NT2/D1 (cell line): ENCODE measurements at regions not wholly inside any gene's neighbourhood (a gene's known extent, or its start where the extent isn't known, plus 50 kb on each side); places are given as distances from the start of the nearest gene placed in this dataset.
"Not testable (repeated sequence)": the region's sequence is repeated elsewhere in the genome, so short reads cannot be mapped to it uniquely, and the experiment has no call there.

ENCODE experiments used
- DNase-seq: peaks from one replicate; pipeline ENCODE4 v3.0.0-alpha.2; 2011; ENCODE audit warnings: low read depth, low spot score
- H3K27me3 ChIP-seq: 2 replicates; pipeline ENCODE4 v1.6.0; 2011; ENCODE audit warnings: mild to moderate bottlenecking; ENCODE audit not compliant: insufficient read length, insufficient read depth
- H3K36me3 ChIP-seq: 2 replicates; pipeline ENCODE4 v1.6.1; 2011; ENCODE audit warnings: mild to moderate bottlenecking, low read length, mixed read lengths; ENCODE audit not compliant: insufficient read depth, insufficient read length
- H3K4me1 ChIP-seq: 2 replicates; pipeline ENCODE4 v1.5.1; 2011; ENCODE audit not compliant: insufficient read depth, insufficient read length
- H3K4me3 ChIP-seq: 2 replicates; pipeline ENCODE4 v1.5.1; 2011; ENCODE audit warnings: low read depth; ENCODE audit not compliant: insufficient read length
- H3K9ac ChIP-seq: 2 replicates; pipeline ENCODE4 v1.6.0; 2011; ENCODE audit warnings: low read depth; ENCODE audit not compliant: insufficient read length
- H3K9me3 ChIP-seq: 2 replicates; pipeline ENCODE4 v1.5.1; 2011; ENCODE audit warnings: mild to moderate bottlenecking, low read length; ENCODE audit not compliant: insufficient read depth
- SUZ12 ChIP-seq: IDR thresholded peaks from 2 replicates; pipeline ENCODE4 v1.6.1; 2011; ENCODE audit not compliant: insufficient read length, insufficient read depth; ENCODE audit errors: extremely low read depth
- YY1 ChIP-seq: IDR thresholded peaks from 2 replicates; pipeline ENCODE4 v1.6.1; 2011; ENCODE audit not compliant: insufficient read length, insufficient read depth
- ZNF274 ChIP-seq: IDR thresholded peaks from 2 replicates; pipeline ENCODE4 v1.6.1; 2011; ENCODE audit warnings: mild to moderate bottlenecking, low read depth, low read length

DNA sequence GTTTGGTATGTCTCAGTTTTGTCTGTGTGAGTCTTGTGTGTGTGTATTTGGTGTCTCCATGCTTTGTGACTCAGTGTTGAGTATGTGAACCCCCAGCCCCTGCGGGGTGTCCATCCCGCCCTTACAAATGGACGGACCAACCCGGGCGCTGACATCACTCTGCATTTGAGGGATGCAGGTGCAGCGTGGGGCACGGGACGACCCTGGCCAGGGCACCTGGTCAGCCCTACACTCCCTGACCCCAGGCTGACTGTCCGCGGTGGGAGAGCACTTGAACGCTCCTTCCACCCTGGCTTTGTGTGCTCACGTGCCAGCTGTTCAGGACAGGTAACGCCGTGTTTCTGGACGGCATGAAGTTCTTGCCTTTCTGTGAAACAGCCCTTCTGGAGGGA lies 369.0 kb downstream of the BRD1 start:
- H3K36me3 ChIP-seq, result no peaks in the 10 kb centered on the region
- H3K4me3 ChIP-seq, result no peak overlapping the region
- H3K4me1 ChIP-seq, result no peaks in the 10 kb centered on the region
- H3K9ac ChIP-seq, result no peak overlapping the region
- no peak for TF ChIP-seq SUZ12
- no peak for TF ChIP-seq ZNF274
- no peak for TF ChIP-seq YY1
- no peak for DNase-seq
- no peaks in the 10 kb centered on the region for H3K27me3 ChIP-seq
- no peaks in the 10 kb centered on the region for H3K9me3 ChIP-seq

DNA sequence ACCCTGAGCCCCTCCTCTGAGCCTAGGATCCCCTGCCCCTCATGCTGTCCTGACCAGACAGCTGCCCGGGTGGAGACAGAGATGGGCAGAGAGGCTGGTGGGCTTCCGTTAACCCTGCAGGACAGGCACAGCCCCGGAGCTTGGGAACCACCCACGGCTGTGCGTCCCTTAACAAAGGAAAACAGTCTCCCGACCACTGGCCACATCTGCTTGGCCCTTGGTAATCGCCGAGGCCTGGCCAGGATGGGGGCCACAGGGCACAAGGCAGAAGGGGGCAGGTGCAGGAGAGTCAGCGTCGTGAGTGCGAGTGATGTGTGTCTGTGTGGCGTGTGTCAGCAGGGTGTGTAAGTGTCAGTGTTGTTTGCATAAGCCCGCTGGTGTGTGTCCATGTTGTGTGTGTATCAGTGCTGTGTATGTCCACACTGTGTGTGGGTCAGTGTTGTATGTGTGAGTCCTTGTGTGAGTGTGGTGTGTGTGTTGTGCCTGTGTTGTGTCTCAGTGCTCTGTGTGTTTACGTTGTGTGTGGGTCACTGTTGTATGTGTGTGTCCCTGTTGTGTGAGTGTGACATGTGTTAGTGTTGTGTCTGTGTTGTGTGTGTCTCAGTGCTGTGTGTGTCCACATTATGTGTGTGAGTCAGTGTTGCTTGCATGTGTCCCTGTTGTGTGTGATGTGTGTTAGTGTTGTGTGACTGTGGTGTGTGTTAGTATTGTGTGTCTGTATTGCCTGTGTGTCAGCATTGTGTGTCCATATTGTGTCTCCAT lies 369.5 kb downstream of the BRD1 start:
- Histone ChIP-seq H3K9ac (no peak overlapping the region), H3K9me3 (no peaks in the 10 kb centered on the region), H3K4me1 (no peaks in the 10 kb centered on the region), H3K4me3 (no peak overlapping the region), H3K36me3 (no peaks in the 10 kb centered on the region), H3K27me3 (no peaks in the 10 kb centered on the region)
- no peak for TF ChIP-seq ZNF274
- TF ChIP-seq SUZ12, result no peak
- TF ChIP-seq YY1, result no peak
- no peak for DNase-seq

DNA sequence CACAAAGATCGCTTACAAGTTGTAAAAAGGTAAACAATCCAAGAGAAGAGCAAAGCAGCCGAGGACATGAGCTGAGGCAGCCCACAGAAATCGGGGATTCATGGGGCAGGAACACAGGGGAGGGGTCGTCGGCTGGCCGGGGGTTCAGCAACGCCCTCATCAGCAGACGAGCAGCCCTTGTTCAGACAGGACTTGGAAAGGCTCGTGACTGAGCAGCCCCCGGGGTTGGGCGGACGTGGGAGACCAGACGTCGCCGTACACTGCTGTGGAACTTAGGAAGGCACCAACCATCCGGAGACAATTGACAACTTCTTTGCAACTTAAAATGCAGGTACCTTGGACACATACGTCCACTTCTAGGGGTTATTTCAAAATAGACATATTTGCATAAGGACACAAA lies 370.5 kb downstream of the BRD1 start:
- no peaks in the 10 kb centered on the region for H3K27me3 ChIP-seq
- DNase-seq, result no peak
- H3K9me3 ChIP-seq, result no peaks in the 10 kb centered on the region
- no peaks in the 10 kb centered on the region for H3K36me3 ChIP-seq
- H3K4me3 ChIP-seq, result no peak overlapping the region
- no peak overlapping the region for H3K9ac ChIP-seq
- no peak for TF ChIP-seq YY1
- no peak for TF ChIP-seq SUZ12
- no peak for TF ChIP-seq ZNF274
- H3K4me1 ChIP-seq, result no peaks in the 10 kb centered on the region

DNA sequence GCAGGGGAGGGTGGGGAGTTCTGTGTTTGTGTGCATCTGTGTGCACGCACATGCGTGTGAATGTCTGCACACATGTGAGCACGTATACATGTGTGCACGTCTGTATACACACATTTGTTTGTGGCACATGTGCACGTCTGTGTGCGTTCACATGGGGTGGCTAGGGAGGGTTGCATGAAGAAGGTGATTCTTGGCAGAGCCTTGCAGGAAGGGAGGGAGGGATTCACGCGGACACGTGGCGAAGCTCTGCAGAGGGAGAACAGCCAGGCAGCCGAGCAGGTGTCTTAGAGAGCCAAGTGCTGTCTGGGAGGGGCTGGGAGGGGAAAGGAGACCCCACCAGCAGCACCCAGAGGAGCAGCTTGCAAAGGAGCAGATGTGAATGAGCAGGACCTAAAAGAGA lies 372.1 kb downstream of the BRD1 start:
- Histone ChIP-seq H3K4me3 (no peak overlapping the region), H3K27me3 (peaks cover 3% of the 10 kb centered on the region), H3K36me3 (no peaks in the 10 kb centered on the region), H3K9ac (no peak overlapping the region), H3K4me1 (peaks cover 7% of the 10 kb centered on the region), H3K9me3 (no peaks in the 10 kb centered on the region)
- TF ChIP-seq ZNF274 (no peak), SUZ12 (no peak), YY1 (no peak)
- DNase-seq, result no peak

DNA sequence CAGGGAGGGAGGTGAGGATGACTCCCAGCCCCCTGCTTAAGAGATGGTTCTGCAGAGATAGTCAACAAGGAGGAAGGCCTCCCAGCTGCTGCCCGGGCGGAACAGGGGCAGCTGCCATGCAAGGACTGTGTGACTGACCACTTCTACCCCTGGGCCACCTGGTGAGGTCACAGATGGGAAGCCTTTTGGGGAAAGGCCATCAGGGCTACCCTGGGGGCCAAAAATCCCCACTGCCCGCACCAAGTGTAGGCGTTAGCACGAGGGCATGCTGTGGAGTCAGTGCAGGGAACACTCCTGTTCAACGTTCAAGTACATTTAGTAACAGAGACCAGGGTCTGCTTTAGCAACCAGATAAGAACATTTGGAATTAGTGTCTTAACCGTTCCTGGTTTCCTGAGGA lies 372.9 kb downstream of the BRD1 start:
- peaks cover 7% of the 10 kb centered on the region for H3K4me1 ChIP-seq
- no peak for TF ChIP-seq ZNF274
- no peak for TF ChIP-seq SUZ12
- no peak for TF ChIP-seq YY1
- no peak for DNase-seq
- no peaks in the 10 kb centered on the region for H3K9me3 ChIP-seq
- H3K36me3 ChIP-seq, result no peaks in the 10 kb centered on the region
- no peak overlapping the region for H3K9ac ChIP-seq
- no peak overlapping the region for H3K4me3 ChIP-seq
- H3K27me3 ChIP-seq, result peaks cover 3% of the 10 kb centered on the region

DNA sequence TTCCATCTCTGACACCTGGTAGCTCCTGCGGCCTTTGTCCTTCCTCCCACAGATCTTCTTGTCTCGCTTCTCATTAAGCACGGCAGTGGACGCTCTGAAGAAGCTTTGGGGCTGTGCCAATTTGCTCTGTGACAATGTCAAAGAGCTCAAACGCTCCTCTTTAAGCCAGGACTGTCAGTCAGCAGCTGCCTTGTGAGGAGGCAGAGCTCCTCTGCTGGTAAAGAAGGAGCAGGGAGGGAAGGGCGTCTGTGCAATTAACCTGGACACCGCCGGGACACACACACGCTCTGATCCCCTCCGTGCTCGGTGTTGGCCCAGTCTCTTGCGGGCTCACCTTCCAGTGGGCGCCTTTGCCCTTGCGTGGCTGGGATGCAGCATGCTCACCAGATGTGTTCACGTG lies 373.9 kb downstream of the BRD1 start:
- DNase-seq, result no peak
- Histone ChIP-seq H3K4me1 (peaks cover 13% of the 10 kb centered on the region), H3K36me3 (no peaks in the 10 kb centered on the region), H3K9me3 (no peaks in the 10 kb centered on the region), H3K27me3 (peaks cover 8% of the 10 kb centered on the region), H3K9ac (no peak overlapping the region), H3K4me3 (no peak overlapping the region)
- TF ChIP-seq SUZ12, result no peak
- no peak for TF ChIP-seq YY1
- no peak for TF ChIP-seq ZNF274

DNA sequence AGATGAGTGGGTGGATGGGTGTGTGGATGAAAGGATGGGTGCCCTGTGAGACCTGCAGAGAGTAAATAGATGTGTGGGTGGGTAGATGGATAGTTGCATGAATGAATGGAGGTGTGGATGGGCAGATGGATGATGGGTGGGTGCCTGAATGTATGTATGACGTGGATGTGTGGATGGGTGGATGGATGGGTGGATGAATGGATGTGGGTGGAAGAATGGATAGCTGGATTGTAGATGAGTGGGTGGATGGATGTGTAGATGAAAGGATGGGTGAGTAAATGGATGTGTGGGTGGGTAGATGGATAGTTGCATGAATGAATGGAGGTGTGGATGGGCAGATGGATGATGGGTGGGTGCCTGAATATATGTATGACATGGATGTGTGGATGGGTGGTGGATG lies 374.7 kb downstream of the BRD1 start:
- not testable (repeated sequence) for H3K4me3 ChIP-seq, H3K9me3 ChIP-seq, H3K9ac ChIP-seq, H3K27me3 ChIP-seq, DNase-seq, H3K36me3 ChIP-seq
- H3K4me1 ChIP-seq, result peaks cover 15% of the 10 kb centered on the region

DNA sequence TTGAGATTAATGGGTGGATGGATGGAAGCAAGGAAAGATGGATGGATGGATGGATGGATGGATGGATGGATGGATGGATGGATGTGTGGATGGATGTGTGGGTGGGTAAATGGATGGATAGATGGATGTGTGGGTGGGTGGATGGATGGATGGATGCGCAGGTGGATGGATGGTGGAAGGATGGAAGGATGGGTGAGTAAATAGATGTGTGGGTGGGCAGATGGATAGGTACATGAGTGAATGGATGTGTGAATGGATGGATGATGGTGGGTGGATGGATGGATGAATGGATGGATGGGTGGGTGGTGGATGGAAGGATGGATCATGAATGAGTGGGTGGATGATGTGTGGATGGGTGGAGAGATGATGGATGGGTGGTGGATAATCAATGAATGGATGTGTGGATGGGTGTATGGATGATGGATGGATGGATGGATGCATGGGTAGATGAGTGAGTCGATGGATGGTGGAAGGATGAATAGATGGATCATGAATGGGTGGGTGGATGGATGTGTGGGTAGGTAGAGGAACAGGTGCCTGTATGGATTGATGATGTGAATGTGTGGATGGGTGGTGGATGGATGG lies 375.2 kb downstream of the BRD1 start:
- Histone ChIP-seq H3K27me3 (peaks cover 9% of the 10 kb centered on the region), H3K9ac (no peak overlapping the region), H3K4me1 (peaks cover 15% of the 10 kb centered on the region), H3K36me3 (no peaks in the 10 kb centered on the region), H3K4me3 (no peak overlapping the region), H3K9me3 (no peaks in the 10 kb centered on the region)
- TF ChIP-seq SUZ12, result no peak
- TF ChIP-seq ZNF274, result no peak
- no peak for DNase-seq
